Activated CD8-positive, alpha-beta memory T cell treated with anti-CD3 and anti-CD28 coated beads, Interleukin-2, amount 50 U/mL, for 24 hours (primary cell): ENCODE measurements at regions not wholly inside any gene's neighbourhood (a gene's known extent, or its start where the extent isn't known, plus 50 kb on each side); places are given as distances from the start of the nearest gene placed in this dataset.

ENCODE experiments used
- DNase-seq: peaks from one replicate; pipeline ENCODE4 v3.0.0-alpha.2; 2020; ENCODE audit errors: extremely low read depth

DNA sequence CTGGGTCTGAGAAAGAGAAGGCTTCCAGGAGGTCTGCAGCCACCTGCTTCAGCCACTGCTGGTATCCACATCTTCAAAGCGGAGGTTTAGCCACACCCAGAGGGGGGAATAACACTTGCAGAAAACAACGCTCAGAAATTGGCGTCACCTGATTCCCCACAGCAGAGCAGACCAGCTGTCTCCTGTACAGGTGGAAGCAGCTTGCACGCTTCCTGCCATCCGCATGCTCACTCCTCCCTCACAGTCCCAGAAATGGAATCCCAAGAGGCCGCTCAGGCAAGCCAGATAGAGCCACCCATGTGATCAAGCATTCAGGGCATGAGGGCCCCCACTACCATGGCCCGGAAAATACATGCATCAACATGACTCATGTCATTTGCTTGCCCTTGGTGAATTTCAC, 112.2 kb upstream of the DIO3 start:
- no peak for DNase-seq

DNA sequence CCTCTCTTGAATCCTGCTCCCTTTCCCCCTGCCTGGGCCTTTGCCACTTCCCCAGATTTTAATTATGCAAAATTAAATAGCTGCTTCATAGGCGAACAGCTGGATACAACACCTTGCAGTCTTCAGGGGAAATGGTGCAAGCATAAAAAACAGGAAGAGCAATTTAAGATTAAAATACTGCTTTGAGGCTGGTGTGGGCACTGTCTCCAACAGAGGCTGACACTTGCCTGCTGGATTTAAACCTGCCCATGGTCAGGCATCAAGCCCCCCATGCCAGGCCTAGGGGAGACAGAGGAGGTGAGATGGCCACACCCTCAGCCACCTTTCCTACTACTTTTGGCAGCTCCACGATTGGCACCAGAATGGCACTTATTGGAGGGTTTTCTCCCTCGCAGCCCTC, 110.1 kb upstream of the DIO3 start:
- DNase-seq = no peak

- DNase-seq = no peak
Measured at GRCh38 chr14:101453225-101453624, 108.1 kb upstream of the DIO3 start.

- DNase-seq = no peak
Measured at GRCh38 chr14:101454229-101454628, 107.1 kb upstream of the DIO3 start.

DNA sequence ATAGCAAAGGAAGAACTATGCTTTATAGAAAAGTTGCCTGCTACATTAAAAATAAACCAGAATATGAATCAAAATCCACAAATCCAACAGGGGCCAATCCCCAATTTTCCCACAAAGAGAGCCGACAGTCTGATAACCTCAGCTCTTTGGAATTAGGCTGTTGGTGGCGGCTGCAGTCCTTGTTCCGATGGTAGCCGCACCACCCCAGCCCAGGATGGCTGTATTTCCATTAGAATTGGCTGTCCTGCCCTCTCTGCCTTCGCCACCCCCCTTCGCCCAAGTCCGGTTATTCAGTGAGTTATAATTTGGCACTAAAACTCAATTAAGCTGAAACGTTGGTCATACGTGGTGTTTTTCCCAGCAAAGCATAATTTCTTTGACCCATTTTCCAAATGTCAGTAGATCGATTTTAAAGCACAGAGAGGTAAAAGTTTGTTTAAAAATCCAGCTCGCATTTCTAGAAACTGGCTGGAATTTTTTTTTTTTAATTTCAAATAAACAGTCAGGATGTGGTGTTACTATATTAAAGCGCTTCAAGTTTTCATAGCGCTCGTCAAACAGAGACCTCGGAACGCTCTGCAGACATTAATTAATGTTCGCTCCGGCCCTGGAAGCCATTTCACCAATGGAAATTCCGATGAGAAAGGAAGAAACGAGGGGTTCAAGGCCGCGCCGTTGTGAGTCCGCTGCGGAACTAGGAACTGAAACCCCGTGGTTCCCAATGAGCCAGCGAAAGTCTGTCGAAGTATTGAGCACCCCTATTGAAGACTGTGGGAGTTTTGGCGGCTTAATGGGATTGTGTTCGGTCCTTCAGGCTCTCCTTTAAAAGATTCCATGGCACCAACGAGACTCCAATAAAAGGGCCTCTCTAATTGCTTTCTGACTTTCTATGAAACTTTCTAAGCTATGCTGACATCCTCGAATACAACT, 104.8 kb upstream of the DIO3 start:
- no peak for DNase-seq

DNA sequence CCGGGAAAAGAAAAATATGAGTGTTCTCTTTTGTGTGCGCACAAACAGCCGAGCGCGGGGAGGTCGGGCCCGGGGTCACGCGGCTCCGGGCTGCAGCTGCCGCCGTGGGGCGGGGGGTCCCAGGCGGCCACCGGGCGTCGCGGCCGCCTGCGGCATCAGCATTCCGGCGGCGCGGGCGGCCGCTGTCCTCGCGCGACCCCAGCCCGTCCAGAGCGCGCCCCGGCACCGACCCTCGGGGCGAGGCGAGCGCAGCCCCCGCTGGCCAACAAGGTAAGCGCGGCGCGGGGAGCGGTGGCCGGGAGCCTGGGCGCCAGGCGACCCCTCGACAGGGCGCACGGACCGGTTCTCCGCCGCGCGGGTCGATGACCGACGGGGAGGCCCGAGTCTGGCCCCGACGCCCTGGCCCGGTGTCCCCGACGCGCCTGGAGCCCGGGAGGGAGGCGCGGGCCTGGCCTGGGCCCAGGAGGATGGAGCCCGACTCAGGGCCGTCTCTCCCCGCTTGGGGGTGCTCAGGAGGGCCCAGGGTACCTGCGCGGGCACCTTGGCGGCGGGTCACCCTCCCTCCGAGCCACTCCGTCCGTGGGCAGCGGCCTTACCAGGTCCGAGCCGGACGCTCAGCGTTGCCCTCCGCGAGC, 103.9 kb upstream of the DIO3 start:
- no peak for DNase-seq

- DNase-seq = no peak
Measured at GRCh38 chr14:101457936-101458740, 103.2 kb upstream of the DIO3 start.

GRCh38 chr14:101458741-101459550, 102.3 kb upstream of the DIO3 start:
- no peak for DNase-seq

DNA sequence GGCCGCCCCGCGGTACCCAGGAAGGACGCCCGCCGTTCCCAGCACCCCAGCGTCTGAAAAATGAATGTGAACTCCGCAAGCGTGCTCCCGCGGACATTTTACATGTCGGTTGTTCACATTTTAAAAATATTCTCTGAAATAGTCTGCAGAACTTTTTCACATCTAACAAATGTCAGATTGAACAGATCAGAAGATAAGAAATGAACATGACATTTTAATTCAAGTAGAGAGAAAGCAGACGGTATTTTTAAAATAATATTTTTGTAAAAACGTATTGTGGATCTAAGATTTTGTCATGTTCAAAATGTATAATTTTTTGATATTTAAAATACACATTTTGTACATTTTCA, 101.8 kb upstream of the DIO3 start:
- no peak for DNase-seq

DNA sequence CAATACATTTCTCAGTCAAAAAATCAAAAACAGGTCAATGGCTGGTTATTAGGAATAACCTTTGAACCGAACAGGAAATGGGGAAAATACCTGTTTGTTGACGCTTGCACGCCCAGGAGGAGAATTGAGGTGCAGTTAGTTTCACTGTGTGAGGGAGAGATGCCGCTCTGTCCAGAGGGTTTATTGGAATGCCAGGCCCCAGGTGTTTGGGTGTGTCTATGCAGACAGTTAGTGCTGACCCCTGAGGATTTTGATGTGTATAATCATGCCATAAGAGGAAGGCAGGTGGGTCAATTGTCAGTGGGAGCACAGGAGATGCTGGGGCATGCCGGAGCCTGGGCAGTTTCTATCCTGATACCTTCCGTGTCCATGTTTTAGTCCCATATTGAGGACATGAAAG, 100.8 kb upstream of the DIO3 start:
- DNase-seq = no peak

GRCh38 chr14:101460986-101461750, 100.1 kb upstream of the DIO3 start:
- DNase-seq = no peak

DNA sequence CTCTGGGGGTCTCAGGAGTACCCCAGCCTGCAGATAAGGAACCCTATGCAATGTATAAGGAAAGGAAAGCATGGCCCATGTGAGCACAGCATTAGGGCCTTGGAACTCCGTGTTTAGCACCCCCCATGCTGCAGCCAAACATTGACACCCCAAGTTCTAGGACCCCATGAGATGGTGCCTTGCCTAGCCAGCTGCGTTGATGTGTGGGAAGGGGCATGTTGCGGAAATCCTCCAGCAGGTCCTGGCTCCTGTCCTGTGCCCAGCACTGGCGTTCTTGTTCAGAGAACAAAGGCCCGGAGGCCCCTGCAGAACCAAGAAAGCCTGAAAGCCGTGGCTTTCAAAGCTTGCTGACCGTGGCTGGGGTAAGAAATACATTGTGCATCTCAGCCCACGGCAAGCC, 99.4 kb upstream of the DIO3 start:
- DNase-seq = no peak

GRCh38 chr14:101462726-101463565, 98.3 kb upstream of the DIO3 start:
- no peak for DNase-seq

DNA sequence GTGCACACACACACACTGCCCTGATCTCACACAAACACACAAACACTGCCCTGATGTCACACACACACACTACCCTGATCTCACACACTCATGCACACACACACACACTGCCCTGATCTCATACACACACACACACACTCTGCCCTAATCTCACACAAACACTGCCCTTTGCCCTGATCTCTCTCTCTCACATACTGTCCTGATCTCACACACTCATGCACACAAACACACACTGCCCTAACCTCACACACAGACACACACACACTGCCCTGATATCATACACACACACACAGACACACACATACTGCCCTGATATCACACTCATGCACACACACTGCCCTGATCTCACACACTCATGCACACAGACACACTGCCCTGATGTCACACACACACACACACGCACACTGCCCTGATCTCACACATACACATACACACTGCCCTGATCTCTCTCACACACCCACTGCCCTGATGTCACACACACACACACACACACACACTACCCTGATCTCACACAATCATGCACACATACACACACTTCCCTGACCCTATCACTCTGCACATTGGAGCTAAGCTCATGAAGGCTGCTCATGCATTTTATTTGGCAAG, 97.6 kb upstream of the DIO3 start:
- DNase-seq = no peak

DNA sequence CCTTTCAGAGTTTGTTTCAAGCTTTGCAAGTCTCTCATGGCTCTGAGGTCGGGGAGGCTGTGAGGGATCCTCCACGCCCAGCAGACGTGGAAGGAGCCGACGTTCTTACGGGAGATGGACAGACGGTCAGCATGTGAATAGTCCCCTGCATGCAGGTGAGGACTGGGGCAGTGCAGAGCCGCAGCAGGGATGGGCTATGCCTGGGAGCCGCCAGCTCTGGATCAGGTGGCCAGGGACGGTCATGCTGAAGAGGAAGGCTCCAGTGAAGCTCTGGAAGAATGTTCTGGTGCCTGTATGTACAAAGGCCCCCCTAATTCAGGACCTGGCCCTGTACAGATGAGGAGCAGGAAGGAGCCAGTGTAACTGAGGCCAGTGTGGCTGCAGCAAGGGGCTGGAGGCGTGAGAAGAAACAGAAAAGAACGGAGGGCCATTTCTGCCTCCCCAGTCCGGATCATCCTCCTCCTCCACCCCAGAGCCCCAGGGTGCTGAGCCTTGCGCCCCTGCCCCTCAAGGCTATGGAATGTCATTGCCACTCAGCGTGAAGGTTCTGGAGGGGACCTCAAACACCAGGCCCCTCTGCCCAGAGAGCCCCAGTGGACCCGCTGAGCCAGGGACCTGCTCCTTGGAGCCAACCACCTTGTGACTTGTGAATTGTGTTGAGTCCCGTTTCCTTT, 96.8 kb upstream of the DIO3 start:
- DNase-seq = no peak

- DNase-seq = no peak
Measured at GRCh38 chr14:101464984-101465794, 96.1 kb upstream of the DIO3 start.

GRCh38 chr14:101465795-101466448, 95.4 kb upstream of the DIO3 start:
- DNase-seq = no peak
